HEK293T (cell line): ENCODE measurements at regions not wholly inside any gene's neighbourhood (a gene's known extent, or its start where the extent isn't known, plus 50 kb on each side); places are given as distances from the start of the nearest gene placed in this dataset.

ENCODE experiments used
- ARNT ChIP-seq: fragments of 450-650 bp; IDR thresholded peaks from 2 replicates; pipeline ENCODE4 v1.6.1; 2017; ENCODE audit warnings: mild to moderate bottlenecking
- ELF4 ChIP-seq: fragments of 450-650 bp; IDR thresholded peaks from 2 replicates; pipeline ENCODE4 v1.6.1; 2017; ENCODE audit warnings: antibody characterized with exemption
- HDGF ChIP-seq: fragments of 450-650 bp; IDR thresholded peaks from 2 replicates; pipeline ENCODE4 v1.6.1; 2017; ENCODE audit warnings: antibody characterized with exemption, borderline replicate concordance
- SUZ12 ChIP-seq: fragments of 450-650 bp; IDR thresholded peaks from 2 replicates; pipeline ENCODE4 v1.6.1; 2016; ENCODE audit warnings: mild to moderate bottlenecking

GRCh38 chr22:17303441-17303839 is 65.8 kb upstream of the CECR2 start:
- no peak for TF ChIP-seq HDGF
- no peak for TF ChIP-seq SUZ12
- no peak for TF ChIP-seq ELF4
- no peak for TF ChIP-seq ARNT
